CD4-positive, alpha-beta T cell treated with Interleukin-15 for 4 hours (primary cell): ENCODE measurements at regions not wholly inside any gene's neighbourhood (a gene's known extent, or its start where the extent isn't known, plus 50 kb on each side); places are given as distances from the start of the nearest gene placed in this dataset.
"Not testable (repeated sequence)": the region's sequence is repeated elsewhere in the genome, so short reads cannot be mapped to it uniquely, and the experiment has no call there.

Experiments used
- DNase-seq: peaks from one replicate; pipeline ENCODE4 v3.0.0-alpha.2; 2020; ENCODE audit warnings: low spot score

DNA sequence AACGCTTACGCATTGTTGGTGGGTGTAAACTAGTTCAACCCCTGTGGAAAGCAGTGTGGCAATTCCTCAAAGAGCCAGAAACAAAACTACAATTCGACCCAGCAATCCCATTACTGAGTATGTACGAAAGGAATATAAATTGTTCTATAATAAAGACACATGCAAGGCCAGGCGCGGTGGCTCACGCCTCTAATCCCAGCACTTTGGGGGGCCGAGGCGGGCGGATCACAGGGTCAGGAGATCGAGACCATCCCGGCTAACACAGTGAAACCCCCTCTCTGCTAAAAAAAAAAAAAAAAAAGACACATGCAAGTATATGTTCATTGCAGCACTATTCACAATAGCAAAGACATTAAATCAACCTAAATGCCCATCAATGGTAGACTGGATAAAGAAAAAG, 217.6 kb upstream of the ISL1 start:
- not testable (repeated sequence) for DNase-seq

DNA sequence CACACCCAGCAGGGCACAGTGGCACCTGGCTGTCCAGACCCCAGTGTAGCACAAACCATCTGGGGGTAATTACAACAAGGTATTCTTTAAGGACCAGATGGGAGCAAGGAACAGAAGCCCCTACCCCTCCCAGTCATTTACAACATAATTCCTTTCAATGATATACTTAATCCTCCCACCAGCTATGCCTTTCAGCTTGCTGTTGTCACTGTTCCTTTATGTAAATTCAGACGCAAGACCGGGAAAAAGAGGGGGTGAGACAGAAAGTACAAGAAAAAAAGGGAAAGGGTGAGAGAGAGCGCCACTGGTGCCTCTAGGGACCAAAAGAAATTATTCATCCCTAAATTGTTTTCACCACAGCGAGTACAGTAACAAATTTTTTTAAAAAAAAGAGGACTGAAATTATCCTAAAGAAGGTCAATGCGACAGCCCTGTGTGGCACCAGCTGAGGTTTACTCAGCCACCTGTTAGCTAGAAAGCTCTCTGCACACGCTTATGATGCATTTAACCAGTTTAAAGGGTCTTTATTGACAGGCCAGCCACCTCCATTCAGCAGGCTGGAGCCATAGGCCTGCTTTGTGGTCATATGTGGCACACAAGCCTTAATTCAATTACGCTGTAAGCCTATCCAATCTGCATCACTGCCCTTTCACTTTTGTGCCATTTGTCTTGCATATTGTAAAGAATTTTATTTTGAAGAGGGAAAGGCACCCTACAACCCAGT, 210.2 kb upstream of the ISL1 start:
- no peak for DNase-seq

DNA sequence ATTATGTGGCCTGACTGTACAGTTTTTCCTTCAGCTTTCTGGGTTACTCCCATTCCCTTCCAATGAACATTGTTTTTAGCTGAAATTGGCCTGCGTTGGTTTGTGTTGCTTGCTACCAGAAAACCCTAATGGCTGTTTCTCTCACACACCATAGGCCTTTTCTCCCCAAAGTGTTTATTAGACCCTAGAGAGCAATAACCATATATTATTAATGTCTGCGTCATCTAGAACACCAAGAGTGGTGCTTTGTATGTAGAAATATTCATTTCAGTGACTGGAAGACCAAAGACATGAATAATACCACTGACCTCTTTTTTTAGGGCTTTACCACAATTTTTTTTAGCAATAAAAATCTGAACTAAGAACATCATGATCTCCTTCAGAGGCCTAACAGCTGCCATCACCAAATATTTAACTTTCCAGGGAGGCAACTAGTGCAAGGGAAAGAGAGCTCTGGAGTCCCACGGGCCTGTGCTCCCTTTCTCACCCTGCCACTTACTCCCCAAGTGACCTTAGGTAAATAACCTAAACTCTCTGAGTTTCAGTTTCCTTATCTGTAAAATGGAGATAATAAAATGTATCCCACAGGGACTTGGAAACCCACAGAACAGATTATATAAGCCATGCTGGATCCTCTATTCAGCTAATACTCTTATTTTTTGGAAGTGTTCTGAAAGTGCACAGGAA, 201.9 kb upstream of the ISL1 start:
- no peak for DNase-seq

DNA sequence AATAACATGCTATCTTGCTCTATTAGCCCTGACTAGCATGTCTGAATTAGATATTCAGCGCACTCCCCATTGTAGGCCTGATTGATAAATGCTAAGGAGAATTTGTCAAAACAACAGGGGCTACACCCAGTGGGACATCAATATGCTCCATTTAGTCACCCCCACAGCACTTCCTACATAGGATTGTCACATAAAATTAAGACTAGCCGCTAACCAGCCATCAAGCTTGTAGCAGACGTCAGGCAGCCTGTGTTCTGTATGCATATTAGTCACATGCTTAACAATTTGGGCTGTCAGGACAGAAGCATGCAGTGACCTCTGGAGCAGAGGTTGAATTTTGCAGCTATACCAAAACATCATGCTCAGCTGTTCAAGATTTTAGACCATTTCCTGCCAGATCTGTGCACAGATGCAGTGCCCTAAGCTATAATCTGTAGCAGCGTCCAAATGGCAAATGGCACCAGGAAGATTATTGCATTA, 197.4 kb upstream of the ISL1 start:
- no peak for DNase-seq

DNA sequence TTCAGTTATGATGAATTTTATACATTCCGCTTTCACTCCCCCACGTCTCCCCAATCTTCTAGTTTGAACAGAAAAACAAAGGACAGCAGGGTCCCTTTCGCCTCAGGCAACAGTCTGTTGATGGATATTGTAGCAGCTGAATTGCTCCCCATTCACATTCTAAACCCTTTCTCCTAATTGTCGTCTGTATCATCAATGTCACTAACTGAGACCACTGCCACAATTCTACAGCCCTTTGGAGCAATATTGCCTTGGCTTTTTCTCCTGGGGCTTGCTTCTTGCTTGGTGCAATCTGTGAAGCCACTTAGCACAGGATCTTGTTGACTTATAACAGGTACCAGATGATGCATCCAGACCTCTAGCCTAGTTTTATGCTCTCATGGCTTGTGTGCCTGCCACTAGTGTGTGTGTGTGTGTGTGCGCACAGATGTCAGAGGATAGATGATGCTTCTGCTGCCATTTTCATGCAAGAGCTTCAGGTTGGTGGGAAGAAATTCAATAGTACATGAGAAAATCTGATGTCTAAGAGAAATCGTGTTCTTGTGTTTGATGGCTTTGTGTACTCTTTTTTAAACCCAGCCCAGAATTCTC, 195.2 kb upstream of the ISL1 start:
- no peak for DNase-seq

DNA sequence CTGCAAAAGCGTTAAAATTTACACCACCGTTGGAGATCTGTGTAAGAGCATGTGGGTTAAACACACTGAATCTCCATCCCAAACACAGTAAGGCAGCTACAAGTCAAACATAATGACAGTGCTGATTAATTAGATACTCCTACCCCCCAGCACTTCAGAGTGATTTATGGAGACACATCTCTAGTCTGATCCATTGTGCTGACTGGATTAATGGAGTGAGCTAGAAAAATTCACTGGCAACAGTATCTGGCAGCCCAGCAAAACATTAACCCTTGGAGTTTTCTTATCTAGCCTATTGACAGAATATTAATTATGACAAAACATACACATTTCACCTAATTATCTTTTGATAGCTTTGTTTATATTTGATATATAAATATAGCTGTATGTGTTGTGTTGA, 188.6 kb upstream of the ISL1 start:
- no peak for DNase-seq

DNA sequence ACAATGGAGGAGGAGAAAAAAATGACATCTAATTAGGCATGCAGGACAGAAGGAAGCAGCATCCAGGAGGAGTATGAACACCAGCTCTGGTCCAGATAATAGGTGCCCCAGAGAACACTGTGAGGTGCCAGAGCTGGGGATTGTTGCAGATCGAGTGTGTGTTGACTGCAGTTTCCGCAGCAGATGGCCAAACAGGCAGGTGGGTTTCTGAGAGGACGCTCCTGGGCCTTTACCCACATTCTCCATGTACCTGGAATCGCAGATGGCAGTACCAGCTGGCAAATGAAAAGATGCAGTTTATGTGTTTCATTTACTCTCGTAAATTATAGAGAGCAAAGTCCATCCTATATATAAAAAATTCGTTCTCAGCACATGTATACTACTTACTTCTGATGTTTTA, 182.2 kb upstream of the ISL1 start:
- no peak for DNase-seq

DNA sequence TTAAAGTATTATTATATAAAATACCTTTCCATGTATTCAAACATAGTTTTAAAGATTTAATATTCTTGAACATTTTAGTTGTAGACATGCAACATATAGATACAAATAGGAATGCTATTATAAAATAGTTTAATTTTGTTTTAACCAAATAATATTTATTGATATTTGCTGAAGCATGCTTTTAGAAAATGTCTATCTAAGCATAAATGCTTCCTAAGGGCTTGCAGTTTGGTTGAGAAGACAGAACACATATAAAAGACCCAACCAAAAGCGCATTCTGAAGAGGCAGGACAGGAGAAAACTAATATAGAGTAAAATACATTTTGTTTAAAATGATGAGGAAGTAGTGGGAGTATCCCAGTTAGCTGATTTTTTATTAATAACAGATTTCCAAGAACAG, 181.5 kb upstream of the ISL1 start:
- no peak for DNase-seq

DNA sequence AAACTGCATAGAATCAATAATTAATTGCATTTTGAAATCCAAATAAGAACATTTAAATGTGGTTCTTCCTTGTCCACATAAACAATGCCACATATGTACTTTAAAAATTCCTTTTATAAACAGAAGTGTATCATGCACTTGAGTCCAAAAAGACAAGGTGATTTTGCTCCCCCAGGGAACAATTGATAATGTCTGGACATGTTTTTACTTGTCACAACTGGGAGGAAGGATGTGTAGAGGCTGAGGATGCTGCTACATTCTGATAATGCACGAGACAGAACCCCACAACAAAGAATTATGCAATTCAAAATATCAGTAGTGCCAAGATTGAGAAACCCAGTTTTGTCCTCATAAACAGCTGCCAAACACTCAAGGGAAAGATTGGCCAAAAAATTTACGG, 181.1 kb upstream of the ISL1 start:
- DNase-seq = no peak

DNA sequence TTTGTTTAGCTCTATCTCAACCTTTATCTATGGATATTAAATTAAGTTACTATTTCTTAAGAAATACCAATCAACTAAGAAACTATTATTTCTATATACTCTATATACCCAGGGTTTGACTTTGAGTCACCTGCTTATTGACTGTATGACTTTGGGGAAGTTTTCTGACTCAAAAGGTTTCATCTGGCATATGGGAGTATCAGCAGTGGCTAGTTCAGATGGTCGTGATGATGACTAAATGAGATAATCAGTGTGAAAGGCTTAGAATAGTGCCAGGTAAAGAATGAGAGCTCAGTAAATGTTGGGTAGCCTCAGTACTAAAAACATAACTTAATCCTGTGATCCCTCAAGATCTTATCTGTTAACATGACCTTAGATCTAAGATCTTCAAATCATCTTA, 179.7 kb upstream of the ISL1 start:
- DNase-seq = no peak

DNA sequence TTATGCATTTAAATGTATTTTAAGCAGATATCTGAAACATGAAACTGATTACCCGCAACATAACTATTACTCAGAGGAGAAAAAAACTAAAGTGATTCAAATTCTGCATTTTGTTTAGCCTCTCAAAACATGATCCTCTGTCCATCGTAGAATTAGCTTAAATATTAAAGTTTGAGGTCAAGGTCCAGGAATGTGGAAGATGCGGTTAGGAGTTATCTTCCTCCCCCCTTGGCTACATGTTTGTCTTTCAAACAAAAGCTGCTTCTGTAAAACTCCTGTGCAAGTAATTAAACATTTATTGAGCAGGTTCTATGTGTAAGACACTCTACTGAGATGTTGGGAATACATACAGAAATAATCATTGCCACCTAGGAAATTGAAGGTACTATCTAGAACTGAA, 175.0 kb upstream of the ISL1 start:
- DNase-seq = no peak

DNA sequence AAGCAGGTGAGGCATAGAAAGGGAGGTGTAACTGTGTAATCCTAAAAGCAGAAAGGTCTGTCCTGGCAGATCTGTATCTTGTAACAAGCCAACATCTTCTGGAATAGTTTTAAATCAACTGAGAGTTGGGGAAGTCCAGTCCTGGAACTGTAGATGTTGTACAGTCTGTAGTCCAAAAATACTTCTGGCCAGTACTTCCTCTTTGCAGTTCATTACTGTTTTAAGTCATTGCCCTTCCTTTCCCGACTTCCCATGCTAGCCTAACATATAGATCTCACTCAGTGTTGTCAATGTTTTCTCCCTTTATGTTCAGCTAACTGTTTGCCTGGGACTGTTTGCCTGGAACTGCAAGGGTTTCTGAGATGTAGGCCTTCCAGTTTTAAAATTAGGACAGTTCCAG, 168.5 kb upstream of the ISL1 start:
- no peak for DNase-seq

DNA sequence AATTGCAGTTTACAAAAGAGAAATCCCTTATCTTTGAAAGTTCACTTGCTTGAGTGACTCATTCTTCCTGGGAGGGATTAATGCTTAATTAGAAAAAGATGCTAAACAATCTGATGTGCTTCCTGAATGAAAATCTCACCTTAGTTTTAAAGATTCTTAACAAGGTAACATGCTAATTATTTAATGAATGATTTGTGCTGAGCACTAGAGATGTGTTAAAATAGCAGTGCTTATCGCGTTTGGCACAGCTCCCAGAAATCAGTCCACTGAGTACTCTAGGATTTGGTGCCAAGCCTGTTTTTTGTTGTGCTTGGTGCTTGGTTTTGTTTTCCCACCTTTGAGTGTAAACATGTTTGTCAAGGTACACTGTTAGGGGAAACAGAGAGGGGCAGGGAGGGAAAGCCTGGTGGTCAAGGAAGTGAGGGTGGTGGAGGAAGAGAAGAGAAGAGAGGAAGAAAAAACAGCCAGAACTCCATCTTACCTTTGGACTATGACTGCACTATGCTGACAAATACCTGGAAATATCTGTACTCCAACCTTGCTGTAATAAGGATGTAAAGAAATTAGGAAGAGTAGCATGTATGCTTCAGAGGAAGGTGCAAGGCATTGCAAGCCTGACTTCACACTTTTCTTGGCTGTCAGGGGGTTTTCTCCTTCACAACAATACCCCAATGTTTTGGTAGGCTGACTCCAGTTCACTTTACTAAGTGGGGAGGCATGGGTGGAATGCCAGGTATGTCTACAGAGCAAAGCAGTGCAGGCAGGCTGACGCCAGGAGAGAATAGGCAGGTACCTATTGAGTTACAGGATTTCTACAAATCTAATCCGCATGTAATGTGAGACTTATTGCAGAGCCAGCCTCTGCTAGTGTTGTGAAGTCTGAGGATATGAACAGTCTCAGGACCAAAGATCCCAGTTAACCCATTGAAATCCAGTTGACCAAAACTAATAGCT, 157.2 kb upstream of the ISL1 start:
- no peak for DNase-seq

DNA sequence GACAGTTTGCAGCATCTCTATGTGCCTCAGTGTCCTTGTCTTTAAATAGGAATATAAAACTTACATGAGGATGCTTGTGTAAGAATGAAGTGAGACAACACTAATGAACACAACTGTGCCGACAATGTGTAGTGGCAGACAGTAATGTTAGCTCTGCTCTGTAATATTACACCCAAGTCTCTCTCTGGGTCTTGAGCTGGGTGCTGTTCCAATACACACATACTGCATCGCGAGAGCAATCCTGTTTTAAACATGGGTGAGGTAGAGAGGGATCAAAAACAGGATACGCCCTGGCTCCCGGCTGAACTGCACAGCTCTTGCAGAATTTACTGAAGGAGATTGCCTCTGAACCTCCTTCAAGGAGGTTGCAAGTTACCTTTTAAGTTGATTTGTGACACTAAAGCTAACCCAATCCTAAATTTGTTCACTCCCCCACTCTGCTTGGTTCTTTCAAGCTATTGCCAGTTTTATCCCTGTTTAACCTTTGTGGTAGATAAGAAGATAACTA, 155.2 kb upstream of the ISL1 start:
- no peak for DNase-seq

DNA sequence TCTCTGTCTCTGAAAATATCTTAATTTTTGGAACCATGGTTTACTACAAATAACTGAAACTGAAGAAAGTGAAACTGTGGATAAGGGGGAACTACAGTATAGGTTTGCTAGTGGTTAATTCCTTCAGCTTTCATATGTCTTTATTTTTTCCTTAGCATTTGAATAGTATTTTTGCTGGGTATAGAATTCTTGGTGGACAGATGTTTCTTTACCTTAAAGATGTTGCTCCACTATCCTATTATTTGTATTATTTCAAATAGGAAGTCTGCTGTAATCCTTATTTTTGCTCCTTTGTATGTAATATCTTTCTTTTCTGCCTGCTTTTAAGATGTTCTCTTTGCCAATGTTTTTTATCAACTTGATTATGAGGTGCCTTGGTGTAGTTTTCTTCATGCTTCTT, 152.9 kb upstream of the ISL1 start:
- no peak for DNase-seq

DNA sequence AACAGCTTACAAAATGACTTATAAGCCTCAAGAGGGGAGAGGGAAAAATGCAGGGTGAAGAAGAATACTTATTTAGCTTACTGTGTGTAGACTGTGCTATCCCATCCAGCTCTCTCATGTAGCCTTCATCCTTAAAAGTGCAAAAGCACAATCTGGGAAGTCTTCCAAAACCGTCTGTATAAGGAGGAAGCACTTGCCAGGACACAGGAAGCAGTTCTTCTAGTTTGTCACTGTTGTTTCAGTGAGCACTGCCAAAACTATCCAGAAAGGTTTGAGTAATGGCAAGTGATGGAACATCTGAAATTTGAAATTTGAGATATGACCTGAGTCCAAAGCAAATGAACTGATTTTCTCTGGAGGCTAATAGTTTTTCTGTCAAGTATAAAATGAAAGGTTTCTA, 140.8 kb upstream of the ISL1 start:
- no peak for DNase-seq

DNA sequence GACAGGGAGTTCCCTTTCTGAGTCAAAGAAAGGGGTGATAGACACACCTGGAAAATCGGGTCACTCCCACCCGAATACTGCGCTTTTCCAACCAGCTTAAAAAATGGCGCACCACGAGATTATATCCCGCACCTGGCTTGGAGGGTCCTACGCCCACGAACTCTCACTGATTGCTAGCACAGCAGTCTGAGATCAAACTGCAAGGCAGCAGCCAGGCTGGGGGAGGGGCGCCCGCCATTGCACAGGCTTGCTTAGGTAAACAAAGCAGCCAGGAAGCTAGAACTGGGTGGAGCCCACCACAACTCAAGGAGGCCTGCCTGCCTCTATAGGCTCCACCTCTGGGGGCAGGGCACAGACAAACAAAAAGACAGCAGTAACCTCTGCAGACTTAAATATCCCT, 132.3 kb upstream of the ISL1 start:
- not testable (repeated sequence) for DNase-seq

DNA sequence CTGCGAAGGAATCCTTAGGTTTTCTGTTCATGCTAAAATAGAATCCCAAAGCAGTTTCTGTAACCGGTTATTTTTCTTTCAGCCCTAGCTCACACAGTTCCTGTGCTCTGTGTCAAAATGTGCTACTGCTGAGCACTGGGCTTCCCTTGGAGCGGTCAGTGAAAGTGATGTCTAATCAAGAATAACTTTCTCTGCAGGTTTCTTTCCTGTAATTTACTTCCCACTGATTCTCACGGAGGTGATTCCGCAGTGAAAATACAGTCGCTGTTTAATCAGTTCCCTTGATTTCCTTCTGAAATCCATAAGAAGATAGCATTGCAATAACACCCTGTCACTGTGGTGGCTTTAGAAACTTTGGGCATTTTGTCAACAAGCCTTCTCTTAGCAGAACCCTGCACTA, 112.0 kb upstream of the ISL1 start:
- DNase-seq = no peak

DNA sequence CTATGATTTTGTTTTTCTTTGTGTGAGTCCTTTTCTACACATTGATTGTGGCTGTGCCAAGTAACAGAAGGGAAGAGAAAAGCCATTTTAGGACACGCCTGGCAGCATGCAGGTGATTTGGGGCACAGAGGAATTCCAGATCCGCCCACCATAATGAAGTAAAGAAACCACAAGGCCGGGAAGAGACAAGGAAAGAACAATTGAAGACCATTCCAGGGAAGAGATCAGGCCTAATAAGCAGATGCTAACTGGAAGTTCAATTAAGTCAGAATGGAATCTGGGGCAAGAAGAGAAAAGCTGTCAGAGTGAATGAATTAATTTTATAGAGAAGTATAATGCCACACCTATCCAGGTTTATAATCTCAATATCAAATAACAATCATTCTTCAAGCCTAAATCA, 110.2 kb upstream of the ISL1 start:
- DNase-seq = no peak

DNA sequence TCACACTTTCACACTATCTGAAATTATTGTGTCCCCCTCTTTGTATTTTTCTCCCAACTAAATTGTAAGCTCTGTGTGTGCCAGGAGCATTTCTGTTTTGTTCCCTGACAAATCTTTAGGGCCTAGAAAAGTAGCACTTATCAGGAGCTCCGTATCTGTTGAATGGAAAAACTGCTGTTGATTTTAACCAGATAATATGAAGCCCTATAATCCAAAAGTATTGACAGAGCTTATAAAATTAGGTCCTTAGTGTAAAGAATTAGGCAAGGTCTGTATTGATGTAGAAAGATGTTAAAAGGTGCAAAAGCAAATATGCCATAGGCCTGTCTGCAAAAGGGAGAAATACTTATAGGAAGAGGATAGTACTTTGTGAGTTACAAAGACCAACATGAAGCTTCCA, 109.4 kb upstream of the ISL1 start:
- no peak for DNase-seq

DNA sequence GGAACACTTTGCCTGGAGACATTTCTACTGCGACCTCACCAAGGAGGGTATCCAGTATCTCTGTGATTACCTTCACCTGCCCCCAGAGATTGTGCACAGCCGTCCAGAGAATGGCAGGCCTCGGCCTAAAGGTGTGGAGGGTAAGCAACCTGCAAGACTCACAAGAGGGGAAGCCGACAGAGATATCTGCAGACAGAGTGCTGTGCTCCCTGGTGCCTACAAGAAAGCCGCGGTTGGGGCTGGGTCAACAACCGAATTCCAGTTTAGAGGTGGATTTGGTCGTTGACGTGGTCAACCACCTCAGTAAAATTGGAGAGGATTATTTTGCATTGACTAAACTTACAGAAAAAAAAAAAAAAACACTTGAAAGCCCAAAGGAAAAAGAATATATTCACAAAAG, 107.8 kb upstream of the ISL1 start:
- no peak for DNase-seq

DNA sequence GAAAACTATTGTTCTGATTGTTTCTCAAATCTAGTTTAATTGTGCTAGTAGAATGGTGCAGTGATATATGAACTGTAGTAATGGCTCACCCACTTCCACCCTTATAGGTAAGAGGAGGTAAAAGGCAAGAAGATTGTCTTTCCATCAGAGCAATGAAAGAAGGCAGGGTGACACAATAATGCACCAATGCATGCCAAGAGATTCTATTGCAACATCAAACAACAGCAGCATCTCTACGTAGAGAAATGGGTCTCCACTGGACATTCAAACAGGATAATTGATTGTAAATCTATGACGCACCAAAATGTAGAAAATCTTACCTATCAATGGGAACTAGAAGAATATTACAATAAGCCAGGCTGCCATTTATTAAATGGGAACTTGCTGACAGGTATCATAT, 107.0 kb upstream of the ISL1 start:
- no peak for DNase-seq
